H1 (cell line): ENCODE measurements at regions not wholly inside any gene's neighbourhood (a gene's known extent, or its start where the extent isn't known, plus 50 kb on each side); places are given as distances from the start of the nearest gene placed in this dataset.

Experiments
- NRF1 ChIP-seq: IDR thresholded peaks from 2 replicates; pipeline ENCODE4 v1.6.1; 2011; ENCODE audit warnings: mild to moderate bottlenecking, low read depth, low read length, improper control_type of control experiment
- RAD21 ChIP-seq, 2 experiments: IDR thresholded peaks in 1 of 2; conservative IDR thresholded peaks in 1 of 2; 2 replicates each; pipeline ENCODE4 v1.6.1; 2011; ENCODE audit warnings: low read depth in 2 of 2, low read length in 2 of 2, improper control_type of control experiment in 1 of 2, inconsistent platforms in 1 of 2, mild to moderate bottlenecking in 1 of 2, moderate library complexity in 1 of 2
- TF ChIP-seq, protein P1 (sequence below), 3 experiments: IDR thresholded peaks; 1 replicate in 2 of 3; 2 replicates in 1 of 3; pipeline versions ENCODE4 v1.5.1 to v1.6.1; 2011; ENCODE audit warnings: low read length in 3 of 3, mild to moderate bottlenecking in 3 of 3, inconsistent platforms in 2 of 3, low read depth in 1 of 3, moderate library complexity in 1 of 3; ENCODE audit not compliant: insufficient read depth in 1 of 3; ENCODE audit errors: control extremely low read depth in 1 of 3

- TF ChIP-seq, protein P1, sequence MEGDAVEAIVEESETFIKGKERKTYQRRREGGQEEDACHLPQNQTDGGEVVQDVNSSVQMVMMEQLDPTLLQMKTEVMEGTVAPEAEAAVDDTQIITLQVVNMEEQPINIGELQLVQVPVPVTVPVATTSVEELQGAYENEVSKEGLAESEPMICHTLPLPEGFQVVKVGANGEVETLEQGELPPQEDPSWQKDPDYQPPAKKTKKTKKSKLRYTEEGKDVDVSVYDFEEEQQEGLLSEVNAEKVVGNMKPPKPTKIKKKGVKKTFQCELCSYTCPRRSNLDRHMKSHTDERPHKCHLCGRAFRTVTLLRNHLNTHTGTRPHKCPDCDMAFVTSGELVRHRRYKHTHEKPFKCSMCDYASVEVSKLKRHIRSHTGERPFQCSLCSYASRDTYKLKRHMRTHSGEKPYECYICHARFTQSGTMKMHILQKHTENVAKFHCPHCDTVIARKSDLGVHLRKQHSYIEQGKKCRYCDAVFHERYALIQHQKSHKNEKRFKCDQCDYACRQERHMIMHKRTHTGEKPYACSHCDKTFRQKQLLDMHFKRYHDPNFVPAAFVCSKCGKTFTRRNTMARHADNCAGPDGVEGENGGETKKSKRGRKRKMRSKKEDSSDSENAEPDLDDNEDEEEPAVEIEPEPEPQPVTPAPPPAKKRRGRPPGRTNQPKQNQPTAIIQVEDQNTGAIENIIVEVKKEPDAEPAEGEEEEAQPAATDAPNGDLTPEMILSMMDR (IDR thresholded peaks at IDR 0.05; ENCODE audit: control extremely low read depth in 1 of 3, insufficient read depth in 1 of 3, low read depth in 1 of 3, low read length in 3 of 3): peak; percentile 70 to 87 (median 86)
- TF ChIP-seq NRF1 (no peak), RAD21 (IDR thresholded peaks at IDR 0.05 in 1 of 2, conservative IDR thresholded peaks at IDR 0.05 in 1 of 2; ENCODE audit: low read depth in 2 of 2, low read length in 2 of 2) (peak; percentile 61 to 67)
Measured at GRCh38 chr16:85428168-85428898, 184.8 kb upstream of the GSE1 start (continued).
